Endothelial cell of umbilical vein (primary cell): ENCODE measurements at regions not wholly inside any gene's neighbourhood (a gene's known extent, or its start where the extent isn't known, plus 50 kb on each side); places are given as distances from the start of the nearest gene placed in this dataset.

Experiments used
- BruUV-seq: library from RNA; stranded (reverse); fragments of 400-500 nt; replicated peaks from 2 replicates; lab custom pipeline; 2021; lab: Mats Ljungman, UMichigan
- CTCF ChIA-PET: fragments of 300-600, 350-600 bp; sonication (Branson Sonifier 250); formaldehyde crosslinking; loops from one replicate; lab custom pipeline; 2021; ENCODE audit warnings: antibody characterized with exemption, inconsistent platforms; lab: Charles Lee
- POLR2A ChIA-PET: fragments of 300-600, 350-600 bp; sonication (Branson Sonifier 250); formaldehyde crosslinking; loops from one replicate; lab custom pipeline; 2021; ENCODE audit warnings: antibody characterized with exemption, inconsistent platforms; lab: Charles Lee
- DNase-seq: peaks from one replicate; pipeline ENCODE4 v3.0.0-alpha.2; 2011; ENCODE audit warnings: low read depth, low spot score
- FAIRE-seq: peaks from 2 replicates; lab custom pipeline; 2011; peaks lifted over from hg19 to GRCh38; lab: Jason Lieb, UNC
- H2AFZ ChIP-seq: 2 replicates; pipeline ENCODE4 v1.6.0; 2012; ENCODE audit warnings: low read depth, low read length, control low read depth, inconsistent platforms
- H3K27ac ChIP-seq: 2 replicates; pipeline ENCODE4 v1.5.1; 2011; ENCODE audit warnings: low read depth, mild to moderate bottlenecking, control low read depth, low read length, moderate library complexity; ENCODE audit not compliant: insufficient read depth
- H3K27me3 ChIP-seq, 2 experiments: 2 replicates each; pipeline versions ENCODE4 v1.6.0 to v1.6.1; 2011; ENCODE audit warnings: low read length in 2 of 2, mixed read lengths in 1 of 2; ENCODE audit not compliant: control insufficient read depth in 2 of 2, insufficient read depth in 2 of 2
- H3K36me3 ChIP-seq, 2 experiments: 2 replicates in 1 of 2; 3 replicates in 1 of 2; pipeline ENCODE4 v1.5.1; 2011; ENCODE audit warnings: low read length in 2 of 2, mild to moderate bottlenecking in 1 of 2, moderate library complexity in 1 of 2; ENCODE audit not compliant: control insufficient read depth in 2 of 2, insufficient read depth in 2 of 2; ENCODE audit errors: extremely low read depth in 1 of 2
- H3K4me1 ChIP-seq: 3 replicates; pipeline ENCODE4 v1.5.1; 2011; ENCODE audit warnings: mild to moderate bottlenecking, low read length; ENCODE audit not compliant: control insufficient read depth, insufficient read depth; ENCODE audit errors: extremely low read depth
- H3K4me2 ChIP-seq: 2 replicates; pipeline ENCODE4 v1.6.1; 2011; ENCODE audit warnings: low read length, control low read depth, mixed read lengths; ENCODE audit not compliant: insufficient read depth
- H3K4me3 ChIP-seq, 3 experiments: fragments of 200-600 bp in 1 of 3; sonication (generic), shearing (Covaris generic) in 1 of 3; replicated peaks in 1 of 3; 2 replicates each; pipeline ENCODE4 v1.5.1; 2011 to 2016; ENCODE audit warnings: control low read depth in 3 of 3, low read length in 3 of 3, mild to moderate bottlenecking in 2 of 3, inconsistent platforms in 1 of 3, low read depth in 1 of 3, moderate library complexity in 1 of 3; ENCODE audit not compliant: insufficient read depth in 1 of 3
- H3K79me2 ChIP-seq: 2 replicates; pipeline ENCODE4 v1.6.0; 2012; ENCODE audit warnings: low read length, inconsistent platforms; ENCODE audit not compliant: control insufficient read depth, insufficient read depth
- H3K9ac ChIP-seq: replicated peaks from 2 replicates; pipeline ENCODE3; 2011; ENCODE audit warnings: low read length, control low read depth; ENCODE audit not compliant: insufficient read depth; ENCODE audit errors: extremely low read depth
- H3K9me1 ChIP-seq: replicated peaks from 3 replicates; pipeline ENCODE4 v1.6.0; 2011; ENCODE audit warnings: mild to moderate bottlenecking, low read length; ENCODE audit not compliant: control insufficient read depth, insufficient read depth; ENCODE audit errors: extremely low read depth
- H3K9me3 ChIP-seq: replicated peaks from 2 replicates; pipeline ENCODE4 v1.5.1; 2012; ENCODE audit warnings: low read length, inconsistent platforms; ENCODE audit not compliant: control insufficient read depth, insufficient read depth
- H4K20me1 ChIP-seq: replicated peaks from 2 replicates; pipeline ENCODE3; 2011; ENCODE audit warnings: mild to moderate bottlenecking, low read length; ENCODE audit not compliant: control insufficient read depth, insufficient read depth; ENCODE audit errors: extremely low read depth
- EZH2 ChIP-seq: IDR thresholded peaks from 2 replicates; pipeline ENCODE4 v1.6.1; 2012; ENCODE audit warnings: borderline replicate concordance, low read depth, mild to moderate bottlenecking, moderate library complexity, low read length, inconsistent platforms; ENCODE audit not compliant: severe bottlenecking
- FOS ChIP-seq: IDR thresholded peaks from 2 replicates; pipeline ENCODE4 v1.6.1; 2011; ENCODE audit warnings: mild to moderate bottlenecking, low read length, moderate library complexity, borderline replicate concordance; ENCODE audit not compliant: insufficient read depth
- GATA2 ChIP-seq: IDR thresholded peaks from 2 replicates; pipeline ENCODE4 v1.7.0; 2011; ENCODE audit warnings: low read depth, mild to moderate bottlenecking, moderate library complexity, mixed read lengths, low read length; ENCODE audit not compliant: insufficient read length, insufficient read depth
- POLR2A ChIP-seq: IDR thresholded peaks from 2 replicates; pipeline ENCODE4 v1.6.1; 2012; ENCODE audit warnings: low read depth, mild to moderate bottlenecking, control low read depth, low read length
- POLR2AphosphoS5 ChIP-seq: IDR thresholded peaks from 2 replicates; pipeline ENCODE4 v1.6.1; 2012; ENCODE audit warnings: low read depth, mild to moderate bottlenecking, control low read depth, low read length, moderate library complexity; ENCODE audit not compliant: insufficient read depth
- dilution Hi-C: fragments of 300-500 bp; cut with MboI; formaldehyde crosslinking; loops from one replicate; pipeline ENCODE4 v1.15.0; 2019; ENCODE audit warnings: low sequenced_read_pairs; ENCODE audit not compliant: extremely low pct_ligation_motif_present
- intact Hi-C: fragments of 100-400 bp; cut with micrococcal nuclease; formaldehyde crosslinking; loops from one replicate; pipeline ENCODE4 v1.10.0; 2022
- TF ChIP-seq, protein P1 (sequence below), 2 donors: IDR thresholded peaks; 1 replicate in 1 of 2; 2 replicates in 1 of 2; pipeline ENCODE4 v1.5.1; 2011; ENCODE audit warnings: low read length in 2 of 2, mild to moderate bottlenecking in 2 of 2, moderate library complexity in 2 of 2, control low read depth in 1 of 2, inconsistent platforms in 1 of 2, low read depth in 1 of 2; ENCODE audit not compliant: insufficient read depth in 1 of 2; ENCODE audit errors: extremely low read depth in 1 of 2
- TF ChIP-seq, protein P2 (sequence below): IDR thresholded peaks from 2 replicates; pipeline ENCODE4 v1.6.1; 2011; ENCODE audit not compliant: insufficient read depth, insufficient read length

DNA sequence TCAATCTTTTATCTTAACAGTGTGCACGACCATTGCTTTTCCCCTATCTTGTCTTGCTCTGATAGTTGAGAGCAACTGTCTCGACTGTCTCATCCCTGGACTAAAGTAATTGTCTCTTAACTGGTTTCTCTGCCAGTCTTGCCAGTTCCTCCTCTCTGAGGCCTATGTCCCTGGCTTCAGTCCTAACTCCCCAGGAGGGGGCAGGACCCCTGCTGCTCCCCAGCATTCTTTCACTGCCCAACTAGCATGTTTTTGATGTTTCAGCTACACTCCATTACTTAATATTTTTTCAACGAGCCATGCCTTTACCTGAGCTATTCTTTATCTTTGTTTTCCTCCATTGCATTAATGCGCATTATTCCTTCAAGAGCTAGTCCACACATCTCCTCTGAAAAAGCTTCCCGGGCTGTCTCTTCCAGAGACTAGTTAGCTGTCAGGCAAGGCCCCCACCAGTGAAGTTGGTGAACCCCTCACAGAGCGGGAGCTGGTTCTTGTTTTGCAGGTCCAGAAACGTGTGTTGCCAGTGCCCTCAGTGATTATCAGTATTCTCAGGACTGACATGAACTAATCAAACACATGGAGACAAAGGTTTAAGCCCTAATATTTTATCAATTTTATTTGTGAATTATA is 291.7 kb upstream of the KCNN2 start:
- no TSS peak for BruUV-seq
- no peak overlapping the region for H3K27ac ChIP-seq

More for the DNA sequence above, 291.7 kb upstream of the KCNN2 start:
- CTCF ChIA-PET = no interaction called here
- Histone ChIP-seq H3K27me3 (no peaks in the 10 kb centered on the region), H2AFZ (no peak overlapping the region), H3K9me1 (no peaks in the 10 kb centered on the region), H3K36me3 (no peaks in the 10 kb centered on the region), H4K20me1 (no peaks in the 10 kb centered on the region), H3K79me2 (no peaks in the 10 kb centered on the region), H3K9ac (no peak overlapping the region), H3K9me3 (no peaks in the 10 kb centered on the region), H3K4me1 (no peaks in the 10 kb centered on the region), H3K4me3 (no peak overlapping the region), H3K4me2 (no peak overlapping the region)
- TF ChIP-seq, protein P1, sequence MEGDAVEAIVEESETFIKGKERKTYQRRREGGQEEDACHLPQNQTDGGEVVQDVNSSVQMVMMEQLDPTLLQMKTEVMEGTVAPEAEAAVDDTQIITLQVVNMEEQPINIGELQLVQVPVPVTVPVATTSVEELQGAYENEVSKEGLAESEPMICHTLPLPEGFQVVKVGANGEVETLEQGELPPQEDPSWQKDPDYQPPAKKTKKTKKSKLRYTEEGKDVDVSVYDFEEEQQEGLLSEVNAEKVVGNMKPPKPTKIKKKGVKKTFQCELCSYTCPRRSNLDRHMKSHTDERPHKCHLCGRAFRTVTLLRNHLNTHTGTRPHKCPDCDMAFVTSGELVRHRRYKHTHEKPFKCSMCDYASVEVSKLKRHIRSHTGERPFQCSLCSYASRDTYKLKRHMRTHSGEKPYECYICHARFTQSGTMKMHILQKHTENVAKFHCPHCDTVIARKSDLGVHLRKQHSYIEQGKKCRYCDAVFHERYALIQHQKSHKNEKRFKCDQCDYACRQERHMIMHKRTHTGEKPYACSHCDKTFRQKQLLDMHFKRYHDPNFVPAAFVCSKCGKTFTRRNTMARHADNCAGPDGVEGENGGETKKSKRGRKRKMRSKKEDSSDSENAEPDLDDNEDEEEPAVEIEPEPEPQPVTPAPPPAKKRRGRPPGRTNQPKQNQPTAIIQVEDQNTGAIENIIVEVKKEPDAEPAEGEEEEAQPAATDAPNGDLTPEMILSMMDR (IDR thresholded peaks at IDR 0.05; ENCODE audit: extremely low read depth in 1 of 2, insufficient read depth in 1 of 2, low read depth in 1 of 2, low read length in 2 of 2) = no peak
- TF ChIP-seq POLR2A (no peak), GATA2 (no peak), EZH2 (no peak), POLR2AphosphoS5 (no peak), FOS (no peak)
- TF ChIP-seq, protein P2, sequence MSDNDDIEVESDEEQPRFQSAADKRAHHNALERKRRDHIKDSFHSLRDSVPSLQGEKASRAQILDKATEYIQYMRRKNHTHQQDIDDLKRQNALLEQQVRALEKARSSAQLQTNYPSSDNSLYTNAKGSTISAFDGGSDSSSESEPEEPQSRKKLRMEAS = no peak
- dilution Hi-C loops = no loop called here
- POLR2A ChIA-PET = no interaction called here
- intact Hi-C loops = no loop called here
- FAIRE-seq (no peak), DNase-seq (no peak)
